SK-N-SH treated with all-trans-retinoic acid at 6 μM for 48 hours (cell line): ENCODE measurements at regions not wholly inside any gene's neighbourhood (a gene's known extent, or its start where the extent isn't known, plus 50 kb on each side); places are given as distances from the start of the nearest gene placed in this dataset.

Source experiments
- CREB5 ChIP-seq: fragments of 250-450 bp; sonication (Bioruptor Pico); IDR thresholded peaks from 2 replicates; pipeline ENCODE4 v1.5.1; 2020; ENCODE audit warnings: low read depth, mild to moderate bottlenecking, moderate library complexity
- CSRNP3 ChIP-seq: fragments of 250-450 bp; sonication (Bioruptor Pico); IDR thresholded peaks from 2 replicates; pipeline ENCODE4 v1.5.1; 2021; ENCODE audit warnings: mild to moderate bottlenecking, moderate library complexity
- ESRRG ChIP-seq: fragments of 250-450 bp; sonication (Bioruptor Pico); IDR thresholded peaks from 2 replicates; pipeline ENCODE4 v1.6.1; 2021; ENCODE audit warnings: mild to moderate bottlenecking
- ISL1 ChIP-seq: fragments of 250-450 bp; sonication (Bioruptor Pico); IDR thresholded peaks from 2 replicates; pipeline ENCODE4 v2.1.2; 2022; ENCODE audit warnings: mild to moderate bottlenecking, moderate library complexity
- SNAI2 ChIP-seq: fragments of 250-450 bp; sonication (Bioruptor Pico); IDR thresholded peaks from 2 replicates; pipeline ENCODE4 v1.5.0; 2020; ENCODE audit warnings: mild to moderate bottlenecking, moderate library complexity
- TCF4 ChIP-seq: fragments of 250-450 bp; sonication (Bioruptor Pico); IDR thresholded peaks from 2 replicates; pipeline ENCODE4 v1.8.0; 2021; ENCODE audit warnings: mild to moderate bottlenecking, moderate library complexity, borderline replicate concordance
- TOX ChIP-seq: fragments of 250-450 bp; sonication (Bioruptor Pico); IDR thresholded peaks from 2 replicates; pipeline ENCODE4 v1.8.0; 2021; ENCODE audit warnings: mild to moderate bottlenecking, moderate library complexity, borderline replicate concordance
- ZNF565 ChIP-seq: fragments of 450-650 bp; formaldehyde crosslinking; conservative IDR thresholded peaks from 2 replicates; pipeline ENCODE4 v1.5.0; 2020; ENCODE audit warnings: low read depth, mild to moderate bottlenecking, moderate library complexity
- ZNF8 ChIP-seq: fragments of 450-650 bp; formaldehyde crosslinking; IDR thresholded peaks from 2 replicates; pipeline ENCODE4 v1.5.0; 2020; ENCODE audit warnings: mild to moderate bottlenecking, moderate library complexity

DNA sequence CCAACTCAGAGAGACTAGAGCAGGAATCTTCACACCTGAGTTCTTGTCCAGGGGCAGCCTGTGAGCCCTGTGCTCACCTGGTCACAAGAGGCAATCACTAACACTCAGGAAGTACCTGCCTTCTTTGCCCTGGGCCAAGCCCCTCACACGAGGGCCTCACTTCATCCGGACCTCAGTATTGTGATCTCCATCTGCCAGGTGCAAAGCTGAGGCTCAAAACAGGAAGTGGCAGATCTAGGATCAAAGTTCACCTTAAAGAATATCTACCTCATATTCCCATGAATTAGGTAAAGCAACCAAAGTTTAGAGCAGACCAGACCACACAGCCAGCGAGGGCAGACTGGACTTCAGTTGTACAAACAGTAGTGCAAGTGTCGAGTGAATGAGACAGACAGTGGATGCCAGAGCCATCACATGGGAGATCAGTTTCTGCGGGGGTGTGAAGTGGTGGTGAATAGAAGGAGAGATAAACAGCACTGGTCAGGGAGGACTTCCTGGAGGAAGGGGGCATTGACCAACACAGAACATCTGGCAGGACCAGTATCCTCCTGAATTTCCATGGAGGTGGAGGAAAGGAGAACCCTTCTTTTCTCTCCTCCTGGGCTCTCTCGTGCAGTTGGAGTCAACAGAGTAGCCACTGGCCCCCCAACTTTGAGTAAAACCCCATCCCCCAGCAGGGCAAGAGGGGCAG is 116.6 kb upstream of the ZBTB40 start:
- TF ChIP-seq CSRNP3 (CRISPR knock-in tag) (no peak), ISL1 (CRISPR knock-in tag) (no peak), ZNF8 (CRISPR knock-in tag) (no peak), ESRRG (CRISPR knock-in tag) (no peak), TCF4 (no peak), SNAI2 (no peak), ZNF565 (no peak), TOX (CRISPR knock-in tag) (no peak), CREB5 (no peak)
